Right lung (tissue), 2 donors: ENCODE measurements at regions not wholly inside any gene's neighbourhood (a gene's known extent, or its start where the extent isn't known, plus 50 kb on each side); places are given as distances from the start of the nearest gene placed in this dataset.

Source experiments
- DNase-seq, 2 donors: peaks; one replicate each; pipeline ENCODE4 v3.0.0-alpha.2; 2013

GRCh38 chr18:56545464-56545863 is 92.9 kb downstream of the TXNL1 start:
- DNase-seq = no peak

GRCh38 chr18:56542476-56542875 is 95.9 kb downstream of the TXNL1 start:
- DNase-seq = no peak

GRCh38 chr18:56541793-56542192 is 96.6 kb downstream of the TXNL1 start:
- no peak for DNase-seq

- DNase-seq = no peak
Measured at GRCh38 chr18:56541340-56541739, 97.1 kb downstream of the TXNL1 start.

- no peak for DNase-seq
Measured at GRCh38 chr18:56538746-56539145, 99.6 kb downstream of the TXNL1 start.

- no peak for DNase-seq
Measured at GRCh38 chr18:56532176-56532840, 106.1 kb downstream of the TXNL1 start.

- no peak for DNase-seq
Measured at GRCh38 chr18:56522816-56523215, 115.6 kb downstream of the TXNL1 start.

GRCh38 chr18:56521263-56521662 is 117.1 kb downstream of the TXNL1 start:
- no peak for DNase-seq

- no peak for DNase-seq
Measured at GRCh38 chr18:56517761-56518160, 120.6 kb downstream of the TXNL1 start.

- DNase-seq = no peak
Measured at GRCh38 chr18:56517196-56517595, 121.2 kb downstream of the TXNL1 start.

- no peak for DNase-seq
Measured at GRCh38 chr18:56516789-56517188, 121.6 kb downstream of the TXNL1 start.

- no peak for DNase-seq
Measured at GRCh38 chr18:56515522-56515921, 122.9 kb downstream of the TXNL1 start.

- DNase-seq = no peak
Measured at GRCh38 chr18:56511996-56512395, 126.4 kb downstream of the TXNL1 start.

GRCh38 chr18:56510108-56510507 is 128.3 kb downstream of the TXNL1 start:
- no peak for DNase-seq

- DNase-seq = no peak
Measured at GRCh38 chr18:56509656-56510055, 128.7 kb downstream of the TXNL1 start.

GRCh38 chr18:56508370-56509036 is 129.9 kb downstream of the TXNL1 start:
- DNase-seq = no peak

- no peak for DNase-seq
Measured at GRCh38 chr18:56505971-56506370, 132.4 kb downstream of the TXNL1 start.

- DNase-seq = no peak
Measured at GRCh38 chr18:56505293-56505692, 133.1 kb downstream of the TXNL1 start.

GRCh38 chr18:56501896-56502295 is 136.5 kb downstream of the TXNL1 start:
- DNase-seq = no peak

- DNase-seq = no peak
Measured at GRCh38 chr18:56495884-56496283, 142.5 kb downstream of the TXNL1 start.

GRCh38 chr18:56493531-56493930 is 144.9 kb downstream of the TXNL1 start:
- DNase-seq = no peak

GRCh38 chr18:56492136-56492535 is 146.3 kb downstream of the TXNL1 start:
- DNase-seq = no peak

- DNase-seq = no peak
Measured at GRCh38 chr18:56490942-56491341, 147.4 kb downstream of the TXNL1 start.

- DNase-seq = no peak
Measured at GRCh38 chr18:56489893-56490292, 148.5 kb downstream of the TXNL1 start.
